Brain microvascular endothelial cell (primary cell): ENCODE measurements at regions not wholly inside any gene's neighbourhood (a gene's known extent, or its start where the extent isn't known, plus 50 kb on each side); places are given as distances from the start of the nearest gene placed in this dataset.
"Not testable (repeated sequence)": the region's sequence is repeated elsewhere in the genome, so short reads cannot be mapped to it uniquely, and the experiment has no call there.

Experiments
- DNase-seq: peaks from one replicate; pipeline ENCODE4 v3.0.0-alpha.2; 2020
- H3K27ac ChIP-seq: fragments of 250-450 bp; sonication (Bioruptor Pico); 2 replicates; pipeline ENCODE4 v1.5.1; 2020; ENCODE audit warnings: mild to moderate bottlenecking, moderate library complexity
- H3K27me3 ChIP-seq: fragments of 250-450 bp; sonication (Bioruptor Pico); replicated peaks from 2 replicates; pipeline ENCODE4 v1.5.1; 2020; ENCODE audit warnings: mild to moderate bottlenecking
- H3K36me3 ChIP-seq: fragments of 250-450 bp; sonication (Bioruptor Pico); replicated peaks from 2 replicates; pipeline ENCODE4 v1.5.1; 2020; ENCODE audit warnings: mild to moderate bottlenecking
- H3K4me3 ChIP-seq: 2 replicates; pipeline ENCODE4 v1.5.1; 2011; ENCODE audit warnings: low read depth, mild to moderate bottlenecking, control low read depth, low read length, moderate library complexity
- in situ Hi-C: cut with HindIII; loops from 2 replicates; pipeline ENCODE4 v1.10.0; 2017; ENCODE audit warnings: low sequenced_read_pairs, low pct_ligation_motif_present
- TF ChIP-seq, protein P1 (sequence below): IDR thresholded peaks from 2 replicates; pipeline ENCODE4 v1.5.1; 2011; ENCODE audit warnings: low read depth, mild to moderate bottlenecking, moderate library complexity, low read length, control low read depth, inconsistent platforms; ENCODE audit errors: missing control alignments

DNA sequence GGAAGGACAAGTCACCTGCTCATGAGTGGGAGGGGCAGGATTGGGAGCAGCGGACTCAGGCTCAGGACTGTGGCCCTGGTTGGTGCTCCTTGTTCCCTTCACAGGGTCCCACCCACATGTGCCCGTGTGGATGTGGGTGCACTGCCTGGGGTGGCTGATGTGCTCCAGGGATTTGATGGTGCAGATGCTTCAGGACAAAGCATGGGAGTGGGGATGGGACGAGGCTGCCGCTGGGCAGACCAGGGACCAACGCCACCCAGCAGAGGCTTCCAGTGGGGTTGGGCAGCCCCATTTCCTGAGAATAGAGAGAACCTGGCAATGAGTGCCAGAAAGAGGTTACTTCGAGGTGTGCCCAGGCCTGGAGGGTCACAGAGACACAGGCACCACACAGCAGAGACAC is 65.5 kb upstream of the IGLL5 start:
- no peak overlapping the region for H3K27ac ChIP-seq
- no peak for DNase-seq
- no peak overlapping the region for H3K4me3 ChIP-seq
- no peaks in the 10 kb centered on the region for H3K36me3 ChIP-seq
- TF ChIP-seq, protein P1, sequence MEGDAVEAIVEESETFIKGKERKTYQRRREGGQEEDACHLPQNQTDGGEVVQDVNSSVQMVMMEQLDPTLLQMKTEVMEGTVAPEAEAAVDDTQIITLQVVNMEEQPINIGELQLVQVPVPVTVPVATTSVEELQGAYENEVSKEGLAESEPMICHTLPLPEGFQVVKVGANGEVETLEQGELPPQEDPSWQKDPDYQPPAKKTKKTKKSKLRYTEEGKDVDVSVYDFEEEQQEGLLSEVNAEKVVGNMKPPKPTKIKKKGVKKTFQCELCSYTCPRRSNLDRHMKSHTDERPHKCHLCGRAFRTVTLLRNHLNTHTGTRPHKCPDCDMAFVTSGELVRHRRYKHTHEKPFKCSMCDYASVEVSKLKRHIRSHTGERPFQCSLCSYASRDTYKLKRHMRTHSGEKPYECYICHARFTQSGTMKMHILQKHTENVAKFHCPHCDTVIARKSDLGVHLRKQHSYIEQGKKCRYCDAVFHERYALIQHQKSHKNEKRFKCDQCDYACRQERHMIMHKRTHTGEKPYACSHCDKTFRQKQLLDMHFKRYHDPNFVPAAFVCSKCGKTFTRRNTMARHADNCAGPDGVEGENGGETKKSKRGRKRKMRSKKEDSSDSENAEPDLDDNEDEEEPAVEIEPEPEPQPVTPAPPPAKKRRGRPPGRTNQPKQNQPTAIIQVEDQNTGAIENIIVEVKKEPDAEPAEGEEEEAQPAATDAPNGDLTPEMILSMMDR: no peak
- peaks cover 18% of the 10 kb centered on the region for H3K27me3 ChIP-seq
- in situ Hi-C loops: no loop called here

DNA sequence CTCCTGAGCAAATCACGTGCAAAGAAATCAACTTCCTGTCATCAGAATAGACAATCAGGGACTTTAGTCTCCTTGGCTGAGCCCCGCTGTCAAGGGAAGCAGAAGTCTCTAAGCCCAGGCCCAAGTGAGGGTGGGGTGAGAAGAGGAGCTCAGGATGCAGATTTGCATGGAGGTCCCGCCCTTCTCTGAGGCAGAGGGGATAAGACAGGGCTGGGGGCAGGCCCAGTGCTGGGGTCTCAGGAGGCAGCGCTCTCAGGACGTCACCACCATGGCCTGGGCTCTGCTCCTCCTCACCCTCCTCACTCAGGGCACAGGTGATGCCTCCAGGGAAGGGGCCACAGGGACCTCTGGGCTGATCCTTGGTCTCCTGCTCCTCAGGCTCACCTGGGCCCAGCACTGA is 65.1 kb upstream of the IGLL5 start:
- H3K27ac ChIP-seq, H3K4me3 ChIP-seq, H3K36me3 ChIP-seq, in situ Hi-C loops, DNase-seq: not testable (repeated sequence)
- peaks cover 21% of the 10 kb centered on the region for H3K27me3 ChIP-seq

DNA sequence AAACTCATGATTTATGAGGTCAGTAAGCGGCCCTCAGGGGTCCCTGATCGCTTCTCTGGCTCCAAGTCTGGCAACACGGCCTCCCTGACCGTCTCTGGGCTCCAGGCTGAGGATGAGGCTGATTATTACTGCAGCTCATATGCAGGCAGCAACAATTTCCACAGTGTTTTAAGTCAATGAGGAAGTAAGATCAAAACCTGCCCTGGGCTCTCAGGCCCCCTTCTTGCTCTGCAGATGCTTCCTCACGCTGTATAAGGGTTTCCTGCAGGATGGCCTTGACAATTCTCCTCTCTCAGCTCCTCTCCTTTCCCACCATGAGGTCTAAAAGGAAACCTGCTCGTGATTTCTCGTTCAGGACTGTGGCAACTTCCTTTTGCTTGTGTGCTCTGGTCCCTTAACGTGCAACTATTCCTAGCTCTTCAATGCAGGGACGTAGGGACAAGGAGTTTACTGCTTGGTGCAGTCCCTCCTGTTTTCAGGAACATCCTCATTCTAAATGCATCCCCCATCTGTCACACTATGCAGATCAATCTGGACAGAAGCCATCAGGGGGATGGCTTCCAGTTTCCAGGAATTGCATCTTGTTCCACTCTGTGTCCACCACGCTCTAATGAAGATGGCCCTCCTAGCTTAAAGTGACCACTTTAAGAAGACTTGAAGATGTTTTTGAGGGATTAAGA is 64.3 kb upstream of the IGLL5 start:
- Histone ChIP-seq H3K27me3 (peaks cover 21% of the 10 kb centered on the region), H3K27ac (no peak overlapping the region), H3K4me3 (no peak overlapping the region), H3K36me3 (no peaks in the 10 kb centered on the region)
- DNase-seq: no peak
- TF ChIP-seq, protein P1: no peak
- in situ Hi-C loops: no loop called here

DNA sequence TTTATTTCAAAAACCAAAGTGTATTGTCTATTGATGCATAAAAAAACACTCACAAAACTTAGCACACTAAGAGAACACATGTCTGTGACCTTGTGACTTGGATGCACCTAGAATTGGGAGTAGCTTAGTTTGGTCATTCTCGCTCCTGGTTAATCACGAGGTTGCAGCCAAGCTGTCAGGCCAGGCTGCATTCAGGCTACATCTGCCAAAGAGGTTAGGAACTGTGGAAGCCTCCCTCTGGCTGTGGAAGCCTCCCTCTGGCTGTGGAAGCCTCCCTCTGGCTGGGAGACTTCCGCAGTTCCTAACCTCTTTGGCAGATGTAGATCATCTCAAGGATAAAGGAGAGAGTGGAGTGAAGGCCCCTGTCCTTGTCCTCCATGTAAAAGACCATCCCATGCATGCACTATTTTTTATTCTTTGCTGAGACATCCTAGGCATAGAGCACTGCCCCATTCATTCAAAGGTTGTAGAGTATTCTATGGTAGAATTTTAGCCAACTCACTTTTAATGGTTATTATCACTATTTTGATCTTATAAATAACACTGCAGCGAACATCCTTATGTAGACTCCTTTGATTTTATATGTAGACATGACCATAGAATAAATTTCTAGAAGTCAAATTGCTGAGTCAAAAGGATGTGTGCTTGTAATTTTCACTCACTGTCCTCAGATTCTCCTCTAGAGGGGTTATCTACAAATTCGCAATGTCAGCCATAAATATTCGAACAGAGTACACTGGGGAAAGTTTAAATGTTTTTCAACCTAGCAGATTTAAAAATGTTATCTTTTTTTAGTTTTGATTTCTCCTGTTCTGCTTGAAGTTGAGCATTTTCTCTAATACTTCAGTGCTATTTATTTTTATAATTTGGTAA is 63.0 kb upstream of the IGLL5 start:
- Histone ChIP-seq H3K27me3 (peaks cover 19% of the 10 kb centered on the region), H3K36me3 (no peaks in the 10 kb centered on the region), H3K27ac (no peak overlapping the region), H3K4me3 (no peak overlapping the region)
- DNase-seq: no peak
- in situ Hi-C loops: no loop called here
- TF ChIP-seq, protein P1: no peak

DNA sequence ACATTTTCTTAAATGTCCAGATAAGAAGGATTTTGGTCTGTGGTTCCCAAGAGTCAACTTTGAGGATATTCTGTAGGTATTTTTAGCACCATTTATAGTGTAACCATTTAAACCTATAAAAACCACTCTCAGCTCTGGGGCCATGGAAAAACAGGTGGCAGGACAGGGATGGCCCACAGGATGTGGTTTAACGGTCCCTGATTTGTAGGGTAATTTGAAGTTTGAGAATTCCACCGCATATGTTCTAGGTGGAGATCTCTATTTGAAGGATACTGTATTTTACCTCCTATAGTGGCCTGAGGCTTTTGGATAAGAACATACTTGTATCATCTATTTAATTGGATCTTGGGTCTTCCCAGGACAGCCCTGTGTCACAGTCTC is 62.4 kb upstream of the IGLL5 start:
- TF ChIP-seq, protein P1: no peak
- no peak for DNase-seq
- Histone ChIP-seq H3K4me3 (no peak overlapping the region), H3K27me3 (peaks cover 16% of the 10 kb centered on the region), H3K27ac (no peak overlapping the region), H3K36me3 (no peaks in the 10 kb centered on the region)
- in situ Hi-C loops: no loop called here

DNA sequence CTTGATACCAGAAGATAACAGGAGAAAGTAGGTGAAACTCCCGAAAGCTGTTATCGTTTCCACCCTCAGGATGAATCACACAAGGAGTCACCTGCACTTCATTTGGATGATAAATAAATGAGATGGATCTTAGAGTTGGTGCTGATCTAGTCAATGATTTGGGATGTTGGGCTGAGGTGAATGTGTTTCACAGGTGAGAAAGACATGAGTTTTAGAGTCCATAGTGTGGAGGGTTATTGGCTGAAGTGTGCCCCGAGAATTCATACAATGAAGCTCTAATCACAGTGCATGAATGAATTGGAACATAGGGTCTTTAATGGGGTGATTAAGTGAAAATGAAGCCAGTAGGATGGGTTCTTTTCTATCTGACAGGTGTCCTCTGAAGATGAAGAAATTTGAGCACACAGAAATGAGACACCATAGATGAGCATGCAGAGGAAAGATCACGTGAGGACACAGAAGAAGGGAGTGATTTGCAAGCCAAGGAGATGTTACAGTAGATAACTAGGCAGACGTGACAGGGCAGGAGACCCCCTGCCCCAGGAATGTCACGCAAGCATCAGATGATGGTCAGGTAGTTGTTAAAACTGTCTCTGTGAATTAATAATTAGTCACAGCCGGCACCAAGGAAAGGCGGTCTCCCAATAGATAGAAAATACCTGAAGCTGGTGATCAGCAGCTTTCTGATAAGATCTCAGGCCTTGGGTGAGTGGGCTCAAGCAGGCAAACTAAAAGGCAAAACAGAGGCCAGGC is 60.3 kb upstream of the IGLL5 start:
- peaks cover 14% of the 10 kb centered on the region for H3K27me3 ChIP-seq
- TF ChIP-seq, protein P1: no peak
- H3K27ac ChIP-seq: no peak overlapping the region
- in situ Hi-C loops: no loop called here
- H3K4me3 ChIP-seq: no peak overlapping the region
- H3K36me3 ChIP-seq: no peaks in the 10 kb centered on the region
- DNase-seq: no peak
